H1 (cell line): ENCODE measurements at regions not wholly inside any gene's neighbourhood (a gene's known extent, or its start where the extent isn't known, plus 50 kb on each side); places are given as distances from the start of the nearest gene placed in this dataset.

ENCODE experiments used
- CTCF ChIA-PET: fragments of 300-600 bp; sonication (Branson Sonifier 250); formaldehyde crosslinking; loops from one replicate; lab custom pipeline; 2021; ENCODE audit not compliant: partially characterized antibody; lab: Charles Lee
- POLR2A ChIA-PET: fragments of 300-600 bp; sonication (Branson Sonifier 250); formaldehyde crosslinking; loops from one replicate; lab custom pipeline; 2021; ENCODE audit warnings: inconsistent platforms; ENCODE audit not compliant: partially characterized antibody; lab: Charles Lee
- DNase-seq, 2 experiments: peaks; one replicate each; pipeline versions ENCODE4 v3.0.0 to v3.0.0-alpha.2; 2010 to 2022; ENCODE audit warnings: low spot score in 2 of 2, low read depth in 1 of 2, mixed read lengths in 1 of 2
- FAIRE-seq: peaks from 2 replicates; lab custom pipeline; 2011; peaks lifted over from hg19 to GRCh38; lab: Jason Lieb, UNC
- H2AFZ ChIP-seq: 2 replicates; pipeline ENCODE4 v1.8.1; 2012; ENCODE audit warnings: low read length, inconsistent platforms
- H2AK5ac ChIP-seq: 2 replicates; pipeline ENCODE4 v1.6.1; 2013; ENCODE audit warnings: low read depth, low read length
- H2BK120ac ChIP-seq: replicated peaks from 2 replicates; pipeline ENCODE3; 2013; ENCODE audit warnings: low read depth, low read length, inconsistent platforms
- H2BK12ac ChIP-seq: 2 replicates; pipeline ENCODE4 v1.6.1; 2013; ENCODE audit warnings: low read depth, low read length
- H2BK15ac ChIP-seq: 2 replicates; pipeline ENCODE4 v1.6.1; 2013; ENCODE audit warnings: low read length
- H2BK20ac ChIP-seq: 2 replicates; pipeline ENCODE4 v1.6.1; 2013; ENCODE audit warnings: low read length
- H2BK5ac ChIP-seq: 2 replicates; pipeline ENCODE4 v1.6.1; 2013; ENCODE audit warnings: low read depth, low read length
- H3K14ac ChIP-seq: 2 replicates; pipeline ENCODE4 v1.6.1; 2013; ENCODE audit warnings: inconsistent platforms; ENCODE audit not compliant: insufficient read length
- H3K18ac ChIP-seq: 2 replicates; pipeline ENCODE4 v1.6.1; 2013; ENCODE audit warnings: low read length; ENCODE audit errors: extremely low read depth
- H3K23ac ChIP-seq: 2 replicates; pipeline ENCODE4 v1.6.1; 2013; ENCODE audit warnings: inconsistent platforms; ENCODE audit not compliant: insufficient read length
- H3K23me2 ChIP-seq: 2 replicates; pipeline ENCODE4 v1.6.1; 2013; ENCODE audit warnings: low read depth, low read length
- H3K27ac ChIP-seq: 2 replicates; pipeline ENCODE4 v1.6.1; 2011; ENCODE audit warnings: low read depth, low read length, inconsistent platforms
- H3K27me3 ChIP-seq, 4 experiments: replicated peaks in 1 of 4; 1 replicate in 1 of 4; 2 replicates in 3 of 4; pipeline versions ENCODE4 v1.6.1 to v1.8.1; 2011 to 2013; ENCODE audit warnings: low read length in 3 of 4, mild to moderate bottlenecking in 3 of 4, inconsistent platforms in 2 of 4, mixed read lengths in 2 of 4, moderate library complexity in 1 of 4; ENCODE audit not compliant: control insufficient read depth in 3 of 4, insufficient read depth in 3 of 4; ENCODE audit errors: extremely low read depth in 1 of 4
- H3K36me3 ChIP-seq, 4 experiments: 2 replicates each; pipeline versions ENCODE4 v1.6.1 to v1.8.1; 2011 to 2013; ENCODE audit warnings: mild to moderate bottlenecking in 4 of 4, low read length in 3 of 4, moderate library complexity in 2 of 4, control low read depth in 1 of 4, inconsistent platforms in 1 of 4; ENCODE audit not compliant: insufficient read depth in 4 of 4, control insufficient read depth in 2 of 4
- H3K4ac ChIP-seq: replicated peaks from 2 replicates; pipeline ENCODE3; 2013; ENCODE audit warnings: low read length, low read depth, mixed read lengths, inconsistent platforms; ENCODE audit not compliant: insufficient read length
- H3K4me1 ChIP-seq, 4 experiments: replicated peaks in 1 of 4; 1 replicate in 1 of 4; 2 replicates in 3 of 4; pipeline versions ENCODE4 v1.6.1 to v1.8.1; 2011 to 2013; ENCODE audit warnings: low read length in 3 of 4, inconsistent platforms in 2 of 4, mixed read lengths in 1 of 4; ENCODE audit not compliant: insufficient read depth in 4 of 4, control insufficient read depth in 3 of 4
- H3K4me2 ChIP-seq, 2 experiments: 2 replicates each; pipeline versions ENCODE4 v1.6.1 to v1.8.1; 2011 to 2013; ENCODE audit warnings: low read depth in 2 of 2, low read length in 2 of 2, control low read depth in 1 of 2, inconsistent platforms in 1 of 2, mild to moderate bottlenecking in 1 of 2; ENCODE audit not compliant: insufficient read depth in 1 of 2
- H3K4me3 ChIP-seq, 4 experiments: fragments of 200-600, 300-600 bp in 1 of 4; sonication (generic), shearing (Covaris generic), sonication (Bioruptor Twin) in 1 of 4; 2 replicates each; pipeline versions ENCODE4 v1.5.1 to v1.8.1; 2011 to 2016; ENCODE audit warnings: low read length in 4 of 4, low read depth in 3 of 4, control low read depth in 2 of 4, inconsistent platforms in 2 of 4, mild to moderate bottlenecking in 2 of 4, mixed read lengths in 1 of 4, moderate library complexity in 1 of 4; ENCODE audit not compliant: insufficient read depth in 2 of 4; ENCODE audit errors: extremely low read depth in 1 of 4
- H3K56ac ChIP-seq: replicated peaks from 2 replicates; pipeline ENCODE3; 2013; ENCODE audit warnings: low read depth, mild to moderate bottlenecking, mixed read lengths, low read length, inconsistent platforms; ENCODE audit not compliant: insufficient read length
- H3K79me1 ChIP-seq: 2 replicates; pipeline ENCODE4 v1.6.1; 2013; ENCODE audit warnings: low read depth, low read length, control low read depth
- H3K79me2 ChIP-seq, 2 experiments: 2 replicates each; pipeline versions ENCODE4 v1.6.1 to v1.8.1; 2012 to 2013; ENCODE audit warnings: low read length in 2 of 2, mild to moderate bottlenecking in 2 of 2, inconsistent platforms in 1 of 2; ENCODE audit not compliant: insufficient read depth in 2 of 2, control insufficient read depth in 1 of 2
- H3K9ac ChIP-seq, 4 experiments: replicated peaks in 1 of 4; 1 replicate in 1 of 4; 2 replicates in 3 of 4; pipeline versions ENCODE4 v1.6.1 to v1.8.1; 2011 to 2013; ENCODE audit warnings: low read depth in 3 of 4, low read length in 3 of 4, control low read depth in 2 of 4, mild to moderate bottlenecking in 2 of 4, moderate library complexity in 2 of 4, inconsistent platforms in 1 of 4; ENCODE audit errors: extremely low read depth in 1 of 4
- H3K9me3 ChIP-seq, 2 experiments: 2 replicates each; pipeline versions ENCODE4 v1.6.1 to v1.8.1; 2012 to 2013; ENCODE audit warnings: mild to moderate bottlenecking in 2 of 2, moderate library complexity in 2 of 2, control low read depth in 1 of 2, inconsistent platforms in 1 of 2, low read depth in 1 of 2, low read length in 1 of 2, mixed read lengths in 1 of 2; ENCODE audit not compliant: insufficient read depth in 2 of 2
- H4K20me1 ChIP-seq, 2 experiments: replicated peaks in 1 of 2; 2 replicates each; pipeline versions ENCODE3 to v1.8.1; 2011 to 2013; ENCODE audit warnings: inconsistent platforms in 2 of 2, low read length in 2 of 2, mild to moderate bottlenecking in 1 of 2; ENCODE audit not compliant: insufficient read depth in 2 of 2, control insufficient read depth in 1 of 2
- H4K5ac ChIP-seq: 2 replicates; pipeline ENCODE4 v1.6.1; 2013; ENCODE audit warnings: low read length, low read depth, mixed read lengths, inconsistent platforms; ENCODE audit not compliant: insufficient read length
- H4K8ac ChIP-seq: 2 replicates; pipeline ENCODE4 v1.8.0; 2013; ENCODE audit warnings: mild to moderate bottlenecking, moderate library complexity, low read length, inconsistent platforms; ENCODE audit not compliant: insufficient read depth; ENCODE audit errors: extremely low read depth
- H4K91ac ChIP-seq: replicated peaks from 2 replicates; pipeline ENCODE3; 2013; ENCODE audit warnings: low read length, mixed read lengths, inconsistent platforms; ENCODE audit not compliant: insufficient read length
- CBX8 ChIP-seq: fragments of 300-800, 300-1000 bp; sonication (generic); IDR thresholded peaks from 2 replicates; pipeline ENCODE4 v1.7.1; 2016; ENCODE audit warnings: low read depth, low read length, borderline replicate concordance
- SP4 ChIP-seq: IDR thresholded peaks from 2 replicates; pipeline ENCODE4 v1.6.1; 2012; ENCODE audit warnings: low read length, inconsistent platforms
- SRF ChIP-seq: IDR thresholded peaks from 2 replicates; pipeline ENCODE4 v1.6.1; 2011; ENCODE audit warnings: mild to moderate bottlenecking, low read depth, low read length, moderate library complexity
- ZNF274 ChIP-seq: IDR thresholded peaks from 2 replicates; pipeline ENCODE4 v1.7.0; 2012; ENCODE audit warnings: low read length, borderline replicate concordance; ENCODE audit errors: extremely low read depth
- WGBS, 2 experiments: shearing (Covaris generic) in 1 of 2; methylation state at CpG; one replicate each; pipeline versions ENCODE4 v1.1.6 to v1.1.7; 2013 to 2015; ENCODE audit warnings: low lambda C conversion rate in 2 of 2, mixed read lengths in 2 of 2, inconsistent platforms in 1 of 2, low coverage in 1 of 2, missing lambda C conversion rate in 1 of 2; ENCODE audit not compliant: insufficient replicate concordance in 2 of 2, insufficient coverage in 1 of 2, insufficient read length in 1 of 2; ENCODE audit errors: extremely low coverage in 1 of 2, missing lambda C conversion rate in 1 of 2; 5-methylcytosine and 5-hydroxymethylcytosine counted together

DNA sequence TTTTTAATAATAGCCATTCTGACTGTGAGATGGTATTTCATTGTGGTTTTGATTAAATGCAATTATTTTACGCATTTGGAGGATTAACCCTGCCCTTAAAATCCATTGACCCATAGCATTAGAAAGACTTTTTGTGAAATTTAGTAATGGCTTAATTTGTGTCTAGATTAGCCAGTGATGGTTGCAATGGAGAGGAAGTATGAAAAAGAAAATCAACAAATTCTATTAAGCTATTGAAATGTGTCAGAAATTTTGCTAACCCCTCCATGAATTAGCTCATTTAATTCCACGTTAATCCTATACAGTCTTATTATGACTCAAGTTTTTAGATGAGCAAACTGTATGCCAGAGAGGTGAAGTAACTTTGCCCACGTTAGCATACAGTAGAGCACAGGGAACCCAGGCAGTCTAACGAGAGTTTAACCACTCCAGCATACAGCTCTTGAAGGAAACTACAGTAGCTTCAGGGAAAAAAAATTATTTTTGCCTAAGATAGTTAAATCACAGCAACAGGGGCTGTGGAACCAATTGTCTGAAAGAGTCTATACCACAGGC, 158.2 kb upstream of the PPP2R2B start:
- TF ChIP-seq SP4 (no peak), CBX8 (no peak), ZNF274 (no peak), SRF (no peak)
- no peak overlapping the region for H3K4me2 ChIP-seq

More for the DNA sequence above, 158.2 kb upstream of the PPP2R2B start:
- Histone ChIP-seq H2BK15ac (no peak overlapping the region), H3K27ac (no peak overlapping the region), H2AK5ac (no peak overlapping the region), H3K14ac (no peak overlapping the region), H3K56ac (no peak overlapping the region), H2AFZ (no peak overlapping the region), H3K4me3 (no peak overlapping the region), H4K8ac (no peak overlapping the region), H3K9me3 (no peaks in the 10 kb centered on the region), H2BK5ac (no peak overlapping the region), H3K79me2 (no peaks in the 10 kb centered on the region), H3K9ac (no peak overlapping the region), H3K23me2 (no peaks in the 10 kb centered on the region), H3K18ac (no peak overlapping the region), H3K36me3 (no peaks in the 10 kb centered on the region), H4K5ac (no peak overlapping the region), H2BK20ac (no peak overlapping the region), H3K27me3 (no peaks in the 10 kb centered on the region), H3K23ac (no peak overlapping the region), H4K91ac (no peak overlapping the region), H4K20me1 (no peaks in the 10 kb centered on the region), H2BK120ac (no peak overlapping the region), H3K4me1 (peaks cover 0 to 2% (median 0%) of the 10 kb centered on the region in 4 experiments; a peak in 1 of 7 replicates), H3K79me1 (no peaks in the 10 kb centered on the region), H3K4ac (no peak overlapping the region), H2BK12ac (no peak overlapping the region)
- no peak for FAIRE-seq
- POLR2A ChIA-PET, result no interaction called here
- CTCF ChIA-PET, result interaction anchor here (0.8 kb wide), 1 partner anchor 188 kb away, joined by 3 read pairs; no protein-coding TSS in a partner anchor
- WGBS, 2 experiments, result 83% methylated on average over 4 of the region's 4 CpGs; no CpG with 5 or more reads in 1 of the 2 experiments
- no peak for DNase-seq
